WTC11 (cell line): ENCODE measurements at regions not wholly inside any gene's neighbourhood (a gene's known extent, or its start where the extent isn't known, plus 50 kb on each side); places are given as distances from the start of the nearest gene placed in this dataset.

Source experiments
- FOXK1 ChIP-seq: sonication (generic); formaldehyde crosslinking; IDR thresholded peaks from 2 replicates; pipeline ENCODE4 v1.8.0; 2022; ENCODE audit warnings: mild to moderate bottlenecking, moderate library complexity, missing genetic modification reagents
- GRHL2 ChIP-seq: fragments of 250-450 bp; sonication (Bioruptor Pico); IDR thresholded peaks from 2 replicates; pipeline ENCODE4 v1.8.0; 2022; ENCODE audit warnings: mild to moderate bottlenecking, moderate library complexity; ENCODE audit not compliant: insufficient replicate concordance, severe bottlenecking
- HMGA2 ChIP-seq: fragments of 250-450 bp; sonication (Bioruptor Pico); IDR thresholded peaks from 2 replicates; pipeline ENCODE4 v1.4.0; 2021; ENCODE audit warnings: mild to moderate bottlenecking, moderate library complexity
- SP1 ChIP-seq: sonication (generic); formaldehyde crosslinking; conservative IDR thresholded peaks from 2 replicates; pipeline ENCODE4 v1.8.1; 2022; ENCODE audit warnings: missing genetic modification reagents
- TF ChIP-seq, protein P1 (sequence below): fragments of 200-600 bp; IDR thresholded peaks from 2 replicates; pipeline ENCODE4 v1.8.0; 2022; ENCODE audit warnings: antibody characterized with exemption
- TF ChIP-seq, protein P2 (sequence below): sonication (generic); formaldehyde crosslinking; IDR thresholded peaks from 2 replicates; pipeline ENCODE4 v1.8.0; 2022; ENCODE audit warnings: mild to moderate bottlenecking, missing genetic modification reagents
- TF ChIP-seq, protein P3 (sequence below): sonication (generic); formaldehyde crosslinking; IDR thresholded peaks from 2 replicates; pipeline ENCODE4 v1.8.1; 2022; ENCODE audit warnings: mild to moderate bottlenecking, missing genetic modification reagents, moderate library complexity, borderline replicate concordance
- TF ChIP-seq, protein P4 (sequence below): sonication (generic); formaldehyde crosslinking; IDR thresholded peaks from 2 replicates; pipeline ENCODE4 v1.8.1; 2023; ENCODE audit warnings: mild to moderate bottlenecking, moderate library complexity, missing genetic modification reagents
- TF ChIP-seq, protein P5 (sequence below): sonication (generic); formaldehyde crosslinking; IDR thresholded peaks from 2 replicates; pipeline ENCODE4 v1.8.0; 2023; ENCODE audit warnings: missing genetic modification reagents, mild to moderate bottlenecking, borderline replicate concordance
- TF ChIP-seq, protein P6 (sequence below): sonication (generic); formaldehyde crosslinking; IDR thresholded peaks from 2 replicates; pipeline ENCODE4 v1.8.1; 2023; ENCODE audit warnings: mild to moderate bottlenecking, missing genetic modification reagents, moderate library complexity
- TF ChIP-seq, protein P7 (sequence below): sonication (generic); formaldehyde crosslinking; IDR thresholded peaks from 2 replicates; pipeline ENCODE4 v1.8.0; 2022; ENCODE audit warnings: mild to moderate bottlenecking, missing genetic modification reagents

DNA sequence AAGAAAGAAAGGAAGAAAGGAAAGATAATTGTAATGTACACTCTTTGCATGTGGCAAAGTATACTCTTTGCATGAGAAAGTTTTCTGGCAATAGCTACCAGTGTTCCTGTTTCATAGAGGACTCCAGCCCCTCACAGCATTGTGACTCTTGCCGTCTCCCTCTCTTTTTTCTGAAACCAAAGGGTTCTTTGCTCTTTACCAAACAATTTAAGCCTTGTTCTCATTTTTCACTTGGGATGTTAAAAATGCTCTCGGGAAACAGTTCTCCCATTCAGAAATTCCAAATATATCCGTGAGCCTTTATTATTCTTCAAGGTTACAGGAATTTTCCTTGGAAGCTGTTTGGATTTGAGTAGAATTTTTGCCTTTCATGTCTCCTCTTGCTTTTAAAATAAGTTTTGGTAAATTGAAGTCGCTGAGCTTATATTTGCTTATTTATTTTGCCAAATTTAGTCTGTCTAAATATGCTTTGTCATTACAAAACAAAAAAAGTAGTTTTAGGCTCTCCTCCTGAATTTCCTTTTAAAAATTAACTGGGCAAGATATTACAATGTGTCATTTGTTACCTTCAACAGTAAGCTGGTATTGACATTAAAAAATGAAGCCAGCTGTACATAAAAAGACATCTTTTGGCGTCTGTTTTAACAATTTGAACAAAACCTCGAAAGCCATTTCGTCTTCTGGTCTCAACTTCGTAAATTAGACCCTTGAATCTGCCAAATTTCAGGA, 103.8 kb upstream of the ARMC2 start:
- no peak for TF ChIP-seq HMGA2 (CRISPR knock-in tag)
- TF ChIP-seq, protein P1, sequence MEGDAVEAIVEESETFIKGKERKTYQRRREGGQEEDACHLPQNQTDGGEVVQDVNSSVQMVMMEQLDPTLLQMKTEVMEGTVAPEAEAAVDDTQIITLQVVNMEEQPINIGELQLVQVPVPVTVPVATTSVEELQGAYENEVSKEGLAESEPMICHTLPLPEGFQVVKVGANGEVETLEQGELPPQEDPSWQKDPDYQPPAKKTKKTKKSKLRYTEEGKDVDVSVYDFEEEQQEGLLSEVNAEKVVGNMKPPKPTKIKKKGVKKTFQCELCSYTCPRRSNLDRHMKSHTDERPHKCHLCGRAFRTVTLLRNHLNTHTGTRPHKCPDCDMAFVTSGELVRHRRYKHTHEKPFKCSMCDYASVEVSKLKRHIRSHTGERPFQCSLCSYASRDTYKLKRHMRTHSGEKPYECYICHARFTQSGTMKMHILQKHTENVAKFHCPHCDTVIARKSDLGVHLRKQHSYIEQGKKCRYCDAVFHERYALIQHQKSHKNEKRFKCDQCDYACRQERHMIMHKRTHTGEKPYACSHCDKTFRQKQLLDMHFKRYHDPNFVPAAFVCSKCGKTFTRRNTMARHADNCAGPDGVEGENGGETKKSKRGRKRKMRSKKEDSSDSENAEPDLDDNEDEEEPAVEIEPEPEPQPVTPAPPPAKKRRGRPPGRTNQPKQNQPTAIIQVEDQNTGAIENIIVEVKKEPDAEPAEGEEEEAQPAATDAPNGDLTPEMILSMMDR: no peak
- TF ChIP-seq, protein P2, sequence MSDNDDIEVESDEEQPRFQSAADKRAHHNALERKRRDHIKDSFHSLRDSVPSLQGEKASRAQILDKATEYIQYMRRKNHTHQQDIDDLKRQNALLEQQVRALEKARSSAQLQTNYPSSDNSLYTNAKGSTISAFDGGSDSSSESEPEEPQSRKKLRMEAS (CRISPR knock-in tag): no peak
- no peak for TF ChIP-seq GRHL2 (CRISPR knock-in tag)
- TF ChIP-seq, protein P3, sequence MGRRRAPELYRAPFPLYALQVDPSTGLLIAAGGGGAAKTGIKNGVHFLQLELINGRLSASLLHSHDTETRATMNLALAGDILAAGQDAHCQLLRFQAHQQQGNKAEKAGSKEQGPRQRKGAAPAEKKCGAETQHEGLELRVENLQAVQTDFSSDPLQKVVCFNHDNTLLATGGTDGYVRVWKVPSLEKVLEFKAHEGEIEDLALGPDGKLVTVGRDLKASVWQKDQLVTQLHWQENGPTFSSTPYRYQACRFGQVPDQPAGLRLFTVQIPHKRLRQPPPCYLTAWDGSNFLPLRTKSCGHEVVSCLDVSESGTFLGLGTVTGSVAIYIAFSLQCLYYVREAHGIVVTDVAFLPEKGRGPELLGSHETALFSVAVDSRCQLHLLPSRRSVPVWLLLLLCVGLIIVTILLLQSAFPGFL (CRISPR knock-in tag): no peak
- TF ChIP-seq SP1 (CRISPR knock-in tag): no peak
- no peak for TF ChIP-seq FOXK1 (CRISPR knock-in tag)
- TF ChIP-seq, protein P4, sequence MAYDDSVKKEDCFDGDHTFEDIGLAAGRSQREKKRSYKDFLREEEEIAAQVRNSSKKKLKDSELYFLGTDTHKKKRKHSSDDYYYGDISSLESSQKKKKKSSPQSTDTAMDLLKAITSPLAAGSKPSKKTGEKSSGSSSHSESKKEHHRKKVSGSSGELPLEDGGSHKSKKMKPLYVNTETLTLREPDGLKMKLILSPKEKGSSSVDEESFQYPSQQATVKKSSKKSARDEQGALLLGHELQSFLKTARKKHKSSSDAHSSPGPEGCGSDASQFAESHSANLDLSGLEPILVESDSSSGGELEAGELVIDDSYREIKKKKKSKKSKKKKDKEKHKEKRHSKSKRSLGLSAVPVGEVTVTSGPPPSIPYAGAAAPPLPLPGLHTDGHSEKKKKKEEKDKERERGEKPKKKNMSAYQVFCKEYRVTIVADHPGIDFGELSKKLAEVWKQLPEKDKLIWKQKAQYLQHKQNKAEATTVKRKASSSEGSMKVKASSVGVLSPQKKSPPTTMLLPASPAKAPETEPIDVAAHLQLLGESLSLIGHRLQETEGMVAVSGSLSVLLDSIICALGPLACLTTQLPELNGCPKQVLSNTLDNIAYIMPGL: no peak
- TF ChIP-seq, protein P5, sequence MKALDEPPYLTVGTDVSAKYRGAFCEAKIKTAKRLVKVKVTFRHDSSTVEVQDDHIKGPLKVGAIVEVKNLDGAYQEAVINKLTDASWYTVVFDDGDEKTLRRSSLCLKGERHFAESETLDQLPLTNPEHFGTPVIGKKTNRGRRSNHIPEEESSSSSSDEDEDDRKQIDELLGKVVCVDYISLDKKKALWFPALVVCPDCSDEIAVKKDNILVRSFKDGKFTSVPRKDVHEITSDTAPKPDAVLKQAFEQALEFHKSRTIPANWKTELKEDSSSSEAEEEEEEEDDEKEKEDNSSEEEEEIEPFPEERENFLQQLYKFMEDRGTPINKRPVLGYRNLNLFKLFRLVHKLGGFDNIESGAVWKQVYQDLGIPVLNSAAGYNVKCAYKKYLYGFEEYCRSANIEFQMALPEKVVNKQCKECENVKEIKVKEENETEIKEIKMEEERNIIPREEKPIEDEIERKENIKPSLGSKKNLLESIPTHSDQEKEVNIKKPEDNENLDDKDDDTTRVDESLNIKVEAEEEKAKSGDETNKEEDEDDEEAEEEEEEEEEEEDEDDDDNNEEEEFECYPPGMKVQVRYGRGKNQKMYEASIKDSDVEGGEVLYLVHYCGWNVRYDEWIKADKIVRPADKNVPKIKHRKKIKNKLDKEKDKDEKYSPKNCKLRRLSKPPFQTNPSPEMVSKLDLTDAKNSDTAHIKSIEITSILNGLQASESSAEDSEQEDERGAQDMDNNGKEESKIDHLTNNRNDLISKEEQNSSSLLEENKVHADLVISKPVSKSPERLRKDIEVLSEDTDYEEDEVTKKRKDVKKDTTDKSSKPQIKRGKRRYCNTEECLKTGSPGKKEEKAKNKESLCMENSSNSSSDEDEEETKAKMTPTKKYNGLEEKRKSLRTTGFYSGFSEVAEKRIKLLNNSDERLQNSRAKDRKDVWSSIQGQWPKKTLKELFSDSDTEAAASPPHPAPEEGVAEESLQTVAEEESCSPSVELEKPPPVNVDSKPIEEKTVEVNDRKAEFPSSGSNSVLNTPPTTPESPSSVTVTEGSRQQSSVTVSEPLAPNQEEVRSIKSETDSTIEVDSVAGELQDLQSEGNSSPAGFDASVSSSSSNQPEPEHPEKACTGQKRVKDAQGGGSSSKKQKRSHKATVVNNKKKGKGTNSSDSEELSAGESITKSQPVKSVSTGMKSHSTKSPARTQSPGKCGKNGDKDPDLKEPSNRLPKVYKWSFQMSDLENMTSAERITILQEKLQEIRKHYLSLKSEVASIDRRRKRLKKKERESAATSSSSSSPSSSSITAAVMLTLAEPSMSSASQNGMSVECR: no peak
- TF ChIP-seq, protein P6, sequence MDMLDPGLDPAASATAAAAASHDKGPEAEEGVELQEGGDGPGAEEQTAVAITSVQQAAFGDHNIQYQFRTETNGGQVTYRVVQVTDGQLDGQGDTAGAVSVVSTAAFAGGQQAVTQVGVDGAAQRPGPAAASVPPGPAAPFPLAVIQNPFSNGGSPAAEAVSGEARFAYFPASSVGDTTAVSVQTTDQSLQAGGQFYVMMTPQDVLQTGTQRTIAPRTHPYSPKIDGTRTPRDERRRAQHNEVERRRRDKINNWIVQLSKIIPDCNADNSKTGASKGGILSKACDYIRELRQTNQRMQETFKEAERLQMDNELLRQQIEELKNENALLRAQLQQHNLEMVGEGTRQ (CRISPR knock-in tag): no peak
- TF ChIP-seq, protein P7, sequence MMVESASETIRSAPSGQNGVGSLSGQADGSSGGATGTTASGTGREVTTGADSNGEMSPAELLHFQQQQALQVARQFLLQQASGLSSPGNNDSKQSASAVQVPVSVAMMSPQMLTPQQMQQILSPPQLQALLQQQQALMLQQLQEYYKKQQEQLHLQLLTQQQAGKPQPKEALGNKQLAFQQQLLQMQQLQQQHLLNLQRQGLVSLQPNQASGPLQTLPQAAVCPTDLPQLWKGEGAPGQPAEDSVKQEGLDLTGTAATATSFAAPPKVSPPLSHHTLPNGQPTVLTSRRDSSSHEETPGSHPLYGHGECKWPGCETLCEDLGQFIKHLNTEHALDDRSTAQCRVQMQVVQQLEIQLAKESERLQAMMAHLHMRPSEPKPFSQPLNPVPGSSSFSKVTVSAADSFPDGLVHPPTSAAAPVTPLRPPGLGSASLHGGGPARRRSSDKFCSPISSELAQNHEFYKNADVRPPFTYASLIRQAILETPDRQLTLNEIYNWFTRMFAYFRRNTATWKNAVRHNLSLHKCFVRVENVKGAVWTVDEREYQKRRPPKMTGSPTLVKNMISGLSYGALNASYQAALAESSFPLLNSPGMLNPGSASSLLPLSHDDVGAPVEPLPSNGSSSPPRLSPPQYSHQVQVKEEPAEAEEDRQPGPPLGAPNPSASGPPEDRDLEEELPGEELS (CRISPR knock-in tag): no peak
